Aorta (tissue), 5 donors: ENCODE measurements at regions not wholly inside any gene's neighbourhood (a gene's known extent, or its start where the extent isn't known, plus 50 kb on each side); places are given as distances from the start of the nearest gene placed in this dataset.
"Not testable (repeated sequence)": the region's sequence is repeated elsewhere in the genome, so short reads cannot be mapped to it uniquely, and the experiment has no call there.

Experiments
- ATAC-seq: fragments of 200-7000 bp; cut with Tn5 transposase; one replicate; pipeline ENCODE4 v1.9.1; 2022; ENCODE audit warnings: moderate library complexity; ENCODE audit not compliant: low FRiP score
- DNase-seq, 2 donors: peaks; one replicate each; pipeline ENCODE4 v3.0.0-alpha.2; 2020
- H3K27ac ChIP-seq, 2 donors: one replicate each; pipeline ENCODE4 v1.5.1; 2013; ENCODE audit warnings: low read length in 2 of 2, mild to moderate bottlenecking in 2 of 2, moderate library complexity in 2 of 2, control low read depth in 1 of 2, inconsistent platforms in 1 of 2, low read depth in 1 of 2
- H3K27me3 ChIP-seq, 2 donors: one replicate each; pipeline ENCODE4 v1.6.1; 2013; ENCODE audit warnings: control low read depth in 1 of 2, low read length in 1 of 2, mild to moderate bottlenecking in 1 of 2, moderate library complexity in 1 of 2; ENCODE audit not compliant: insufficient read depth in 2 of 2, control insufficient read depth in 1 of 2
- H3K36me3 ChIP-seq, 2 donors: one replicate each; pipeline ENCODE4 v1.6.1; 2013; ENCODE audit warnings: control low read depth in 1 of 2, low read length in 1 of 2, mild to moderate bottlenecking in 1 of 2; ENCODE audit not compliant: insufficient read depth in 2 of 2, control insufficient read depth in 1 of 2
- H3K4me1 ChIP-seq, 2 donors: one replicate each; pipeline ENCODE4 v1.6.1; 2013; ENCODE audit warnings: low read length in 2 of 2, control low read depth in 1 of 2, mild to moderate bottlenecking in 1 of 2, moderate library complexity in 1 of 2; ENCODE audit not compliant: insufficient read depth in 2 of 2, control insufficient read depth in 1 of 2
- H3K4me3 ChIP-seq, 2 donors: one replicate each; pipeline ENCODE4 v1.5.1; 2013; ENCODE audit warnings: low read length in 2 of 2, control low read depth in 1 of 2, mild to moderate bottlenecking in 1 of 2
- H3K9me3 ChIP-seq: one replicate; pipeline ENCODE4 v1.6.1; 2013; ENCODE audit warnings: mild to moderate bottlenecking, low read length; ENCODE audit not compliant: control insufficient read depth
- WGBS, 2 donors: extraction: QIAGEN DNeasy Blood & Tissue Kit; methylation state at CpG; one replicate each; pipeline ENCODE4 v1.1.7; 2013; 5-methylcytosine and 5-hydroxymethylcytosine counted together
- intact Hi-C, 2 donors: fragments of 100-400 bp; cut with DNase I; formaldehyde crosslinking; loops; one replicate each; pipeline versions ENCODE4 v1.14.2 to v1.15.0; 2022
- donor health status: healthy with polysubstance abuse.
- donor health status: Bipolar disorder and iron deficiency.
- donor health status: DM: no; HTN: no; CAD: no.
- donor health status: DM: no; HTN: no; CAD: no.
- donor health status: DM: yes; HTN: yes; CAD: no.

DNA sequence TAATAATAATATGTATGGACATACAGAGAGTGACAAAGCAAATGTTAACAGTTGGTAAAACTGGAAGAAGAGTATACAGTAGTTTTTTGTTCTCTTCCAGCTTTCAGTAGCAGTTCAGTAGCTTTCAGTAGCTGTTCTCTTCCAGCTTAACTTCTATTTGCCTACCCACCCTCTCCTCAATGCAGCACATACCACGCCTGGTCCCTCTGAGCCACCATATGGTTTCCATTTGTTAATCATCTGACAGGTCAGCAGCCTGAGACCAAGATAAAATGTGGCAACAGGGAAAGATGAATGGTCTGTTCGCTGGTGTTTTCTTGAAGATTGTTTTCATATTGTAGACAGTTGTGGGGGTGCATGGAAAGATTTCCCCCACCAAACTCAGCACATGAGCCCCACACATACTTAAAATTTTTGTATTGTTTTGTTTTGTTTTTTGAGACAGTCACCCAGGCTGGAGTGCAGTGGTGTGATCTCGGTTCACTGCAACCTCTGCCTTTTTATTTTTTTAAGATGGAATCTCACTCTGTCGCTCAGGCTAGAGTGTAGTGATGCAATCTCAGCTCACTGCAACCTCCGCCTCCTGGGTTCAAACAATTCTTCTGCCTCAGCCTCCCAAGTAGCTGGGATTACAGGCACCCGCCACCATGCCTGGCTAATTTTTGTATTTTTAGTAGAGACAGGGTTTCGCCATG lies 56.8 kb downstream of the ATP6V0E2 start:
- H3K9me3 ChIP-seq, ATAC-seq, H3K36me3 ChIP-seq, H3K27ac ChIP-seq, DNase-seq, intact Hi-C loops, H3K27me3 ChIP-seq, H3K4me1 ChIP-seq, H3K4me3 ChIP-seq: not testable (repeated sequence)
- WGBS, 2 donors = 16 to 27% methylated on average over 4 to 6 of the region's 7 CpGs

DNA sequence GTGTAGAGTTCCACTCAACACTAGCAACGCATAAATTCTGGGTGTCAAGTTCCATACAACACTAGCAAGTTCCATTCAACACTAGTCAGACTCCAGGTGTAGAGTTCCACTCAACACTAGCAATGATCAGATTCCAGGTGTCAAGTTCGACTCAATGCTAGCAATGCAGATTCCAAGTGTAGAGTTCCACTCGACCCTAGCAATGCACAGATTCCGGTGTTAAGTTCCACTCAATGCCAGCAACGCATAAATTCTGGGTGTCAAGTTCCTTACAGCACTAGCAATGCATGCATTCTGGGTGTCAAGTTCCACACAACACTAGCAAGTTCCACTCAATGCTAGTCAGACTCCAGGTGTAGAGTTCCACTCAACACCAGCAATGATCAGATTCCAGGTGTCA lies 60.0 kb downstream of the ATP6V0E2 start:
- H3K36me3 ChIP-seq, H3K4me3 ChIP-seq, H3K9me3 ChIP-seq, intact Hi-C loops, H3K4me1 ChIP-seq, H3K27ac ChIP-seq, DNase-seq, ATAC-seq, H3K27me3 ChIP-seq: not testable (repeated sequence)
- WGBS, 2 donors = 72 to 77% methylated on average over 4 to 5 of the region's 5 CpGs

DNA sequence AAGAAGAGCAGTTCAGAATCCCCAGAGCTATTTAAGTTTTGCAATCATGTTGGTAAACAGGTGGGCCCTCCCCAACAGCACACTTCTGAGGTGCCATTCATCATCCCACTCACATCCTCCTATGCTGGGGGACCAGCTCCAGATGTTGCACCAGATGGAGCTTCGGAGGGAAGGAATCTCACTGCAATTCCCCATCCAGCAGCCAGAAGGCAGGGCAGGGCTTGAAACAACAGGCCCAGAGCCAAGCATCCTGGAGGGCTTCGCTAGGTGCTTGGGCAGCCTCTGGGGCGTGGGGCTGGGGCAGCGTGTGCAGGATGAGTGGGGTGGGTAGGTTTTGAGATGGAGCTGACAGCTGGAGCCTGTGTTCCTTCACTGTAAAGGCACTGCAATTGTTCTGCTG lies 73.6 kb downstream of the ATP6V0E2 start:
- DNase-seq, intact Hi-C loops, H3K36me3 ChIP-seq, H3K4me3 ChIP-seq, H3K4me1 ChIP-seq, H3K9me3 ChIP-seq, ATAC-seq, H3K27me3 ChIP-seq, H3K27ac ChIP-seq: not testable (repeated sequence)
- no CpG with 5 or more reads among the region's 4 CpGs for WGBS, 2 donors

DNA sequence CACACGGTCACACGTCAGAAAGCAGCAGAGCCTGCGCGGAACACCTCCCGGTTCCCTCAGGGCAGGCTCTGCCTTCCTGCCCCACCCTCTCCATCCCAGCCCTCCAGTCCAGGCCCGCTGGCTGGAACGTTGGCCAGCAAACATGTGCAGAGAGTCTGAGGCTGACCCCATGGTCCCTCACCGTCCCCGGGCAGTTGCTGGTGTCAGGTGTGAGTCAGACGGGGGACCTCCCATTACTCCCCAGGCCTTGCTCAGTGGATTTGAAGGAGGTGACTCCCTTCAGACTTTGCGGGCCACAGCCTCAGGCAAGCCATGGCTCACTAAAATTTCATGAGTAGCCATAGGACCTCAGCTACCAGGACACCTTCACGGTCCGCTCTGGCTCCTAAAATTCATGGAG lies 74.7 kb downstream of the ATP6V0E2 start:
- H3K4me1 ChIP-seq, intact Hi-C loops, ATAC-seq, DNase-seq, H3K27ac ChIP-seq, H3K27me3 ChIP-seq, H3K36me3 ChIP-seq, H3K4me3 ChIP-seq, H3K9me3 ChIP-seq: not testable (repeated sequence)
- 77 to 80% methylated on average over 7 to 12 of the region's 13 CpGs for WGBS, 2 donors

DNA sequence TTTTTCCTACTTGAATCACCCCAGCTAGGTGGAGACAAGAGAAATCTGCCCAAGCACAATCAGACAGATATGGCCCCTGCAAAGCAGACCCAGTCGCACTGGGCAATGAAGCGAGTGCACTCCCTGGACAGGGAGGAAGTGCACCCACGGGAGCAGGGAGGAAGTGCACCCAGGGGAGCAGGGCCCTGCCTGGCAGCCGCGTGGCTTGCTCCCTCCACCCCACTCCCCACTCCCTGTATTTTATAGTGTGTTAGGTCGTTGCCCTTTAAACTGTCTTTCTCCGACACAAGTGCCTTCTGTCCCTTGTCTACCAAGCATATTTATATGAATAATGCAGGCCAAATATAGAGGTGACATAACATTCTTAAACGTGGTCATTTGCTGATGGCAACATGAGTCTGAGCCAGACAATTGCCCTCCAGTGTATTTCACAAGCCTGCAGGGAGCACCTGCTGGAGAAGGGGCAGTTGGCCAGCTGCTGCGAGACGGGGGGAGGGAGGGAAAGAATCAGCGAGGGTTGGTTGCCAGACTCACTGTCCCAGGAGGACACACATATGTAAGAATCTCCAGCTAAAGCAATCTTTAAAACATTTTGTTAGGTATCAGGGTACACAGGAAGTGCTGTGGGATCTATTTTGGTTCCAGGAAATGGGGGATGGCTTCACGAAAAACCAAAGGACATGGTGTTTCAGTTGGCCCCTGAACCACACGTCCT lies 76.3 kb downstream of the ATP6V0E2 start:
- H3K4me3 ChIP-seq, ATAC-seq, intact Hi-C loops, DNase-seq, H3K27ac ChIP-seq, H3K9me3 ChIP-seq, H3K4me1 ChIP-seq, H3K36me3 ChIP-seq, H3K27me3 ChIP-seq: not testable (repeated sequence)
- WGBS, 2 donors = 23 to 43% methylated on average over 7 to 9 of the region's 13 CpGs

DNA sequence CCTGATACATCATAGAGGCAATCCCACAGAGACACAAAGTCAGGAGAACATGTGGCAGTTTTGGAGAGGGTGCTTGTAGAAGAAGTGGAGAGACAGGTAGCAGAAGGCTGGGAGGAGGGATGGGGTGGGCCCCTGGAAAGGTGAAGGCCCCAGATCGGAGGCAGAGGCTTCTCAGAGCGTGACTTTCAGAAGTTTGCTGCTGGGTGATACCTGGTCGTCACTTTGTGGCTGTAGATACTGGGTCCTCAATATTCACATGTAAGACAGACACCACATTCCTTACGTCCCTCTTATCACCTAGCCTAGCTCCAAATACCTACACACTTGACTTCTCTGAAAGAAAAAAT lies 76.8 kb downstream of the ATP6V0E2 start:
- H3K4me3 ChIP-seq, H3K36me3 ChIP-seq, H3K4me1 ChIP-seq, H3K27me3 ChIP-seq, H3K27ac ChIP-seq, DNase-seq, H3K9me3 ChIP-seq, ATAC-seq, intact Hi-C loops: not testable (repeated sequence)
- WGBS, 2 donors = no CpG with 5 or more reads among the region's 4 CpGs

DNA sequence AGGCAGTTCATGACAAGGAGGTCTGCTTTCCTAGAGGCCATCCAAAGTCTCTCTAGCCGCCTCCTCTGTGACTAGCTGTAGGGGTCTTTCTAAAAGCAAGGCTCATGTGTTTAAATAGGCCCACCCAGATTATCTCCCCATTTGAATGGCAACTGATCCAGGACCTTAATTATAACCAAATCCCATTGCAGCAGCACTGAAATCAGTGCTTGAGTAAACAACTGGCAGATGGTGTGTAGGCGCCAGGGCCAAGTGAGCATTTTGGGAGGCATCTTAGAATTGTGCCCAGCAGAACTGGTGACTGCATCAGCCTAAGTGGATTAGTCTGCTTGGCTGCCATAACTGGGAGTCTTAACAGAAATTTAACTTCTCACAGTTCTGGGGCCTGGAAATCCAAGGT lies 77.8 kb downstream of the ATP6V0E2 start:
- intact Hi-C loops, DNase-seq: not testable (repeated sequence)
- WGBS, 2 donors = 91 to 95% methylated on average over 2 of the region's 2 CpGs

DNA sequence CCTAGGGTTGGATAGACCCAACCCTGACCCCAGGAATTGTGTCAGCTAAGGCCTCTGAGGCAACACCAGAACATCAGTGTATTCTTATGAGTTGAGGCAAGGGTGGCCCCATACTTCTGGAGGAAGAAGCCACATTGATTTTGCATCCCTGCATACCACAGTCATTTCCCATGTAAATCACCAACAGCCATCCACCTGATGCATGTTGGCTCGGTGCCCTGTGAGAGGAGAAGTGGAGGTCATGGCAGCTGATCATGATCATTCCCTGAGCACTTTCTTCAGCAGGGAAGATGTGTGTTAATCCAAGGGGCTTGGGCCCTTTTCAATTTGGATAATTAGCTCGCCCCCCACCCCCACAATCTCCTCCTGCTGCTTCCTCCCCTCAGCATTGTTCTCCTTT lies 85.1 kb downstream of the ATP6V0E2 start:
- H3K27ac ChIP-seq, H3K4me1 ChIP-seq, H3K4me3 ChIP-seq, H3K27me3 ChIP-seq, ATAC-seq, intact Hi-C loops, DNase-seq, H3K9me3 ChIP-seq, H3K36me3 ChIP-seq: not testable (repeated sequence)
- 47 to 61% methylated on average over 2 of the region's 2 CpGs for WGBS, 2 donors

More for the DNA sequence above, 77.8 kb downstream of the ATP6V0E2 start:
- H3K36me3 ChIP-seq, ATAC-seq, H3K27me3 ChIP-seq, H3K4me3 ChIP-seq, H3K4me1 ChIP-seq, H3K9me3 ChIP-seq, H3K27ac ChIP-seq: not testable (repeated sequence)

DNA sequence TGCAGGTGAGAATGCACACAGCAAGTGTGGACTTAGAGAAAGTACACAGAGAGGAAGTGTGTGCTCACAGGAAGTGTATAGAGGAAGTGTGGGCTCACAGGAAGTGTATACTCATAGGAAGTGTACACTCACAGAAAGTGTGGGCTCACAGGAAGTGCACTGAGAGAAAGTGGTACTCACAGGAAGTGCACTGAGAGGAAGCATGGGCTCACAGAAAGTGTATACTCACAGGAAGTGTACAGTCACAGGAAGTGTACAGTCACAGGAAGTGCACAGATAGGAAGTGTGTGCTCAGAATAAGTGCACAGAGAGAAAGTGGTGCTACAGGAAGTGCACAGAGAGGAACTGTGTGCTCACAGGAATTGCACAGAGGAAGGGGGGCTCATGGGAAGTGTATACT lies 87.1 kb downstream of the ATP6V0E2 start:
- H3K4me3 ChIP-seq, H3K36me3 ChIP-seq, H3K9me3 ChIP-seq, H3K4me1 ChIP-seq, H3K27me3 ChIP-seq, intact Hi-C loops, H3K27ac ChIP-seq, ATAC-seq, DNase-seq: not testable (repeated sequence)
